NAMALWA (cell line): ENCODE measurements at regions not wholly inside any gene's neighbourhood (a gene's known extent, or its start where the extent isn't known, plus 50 kb on each side); places are given as distances from the start of the nearest gene placed in this dataset.
"Not testable (repeated sequence)": the region's sequence is repeated elsewhere in the genome, so short reads cannot be mapped to it uniquely, and the experiment has no call there.

ENCODE experiments used
- DNase-seq: peaks from one replicate; pipeline ENCODE4 v3.0.0-alpha.2; 2015; ENCODE audit warnings: low spot score

GRCh38 chr9:100714372-100715099 lies 136.7 kb downstream of the CAVIN4 start:
- DNase-seq, result peak; percentile 67

DNA sequence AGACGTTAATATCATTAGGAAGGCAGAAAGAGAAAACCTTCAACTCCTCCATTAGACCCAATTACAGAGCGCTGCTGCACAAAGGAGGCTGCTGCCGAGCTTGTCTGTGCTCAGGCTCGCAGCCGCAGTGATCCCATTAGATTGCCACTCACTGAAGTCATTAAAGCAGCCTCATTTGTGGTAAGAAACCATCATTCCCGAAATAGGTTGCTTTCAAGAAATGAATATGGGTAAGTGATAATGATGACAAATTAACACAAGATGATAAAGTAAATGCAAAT lies 137.2 kb downstream of the CAVIN4 start:
- DNase-seq, result no peak

GRCh38 chr9:100718717-100719116 lies 140.8 kb downstream of the CAVIN4 start:
- no peak for DNase-seq

DNA sequence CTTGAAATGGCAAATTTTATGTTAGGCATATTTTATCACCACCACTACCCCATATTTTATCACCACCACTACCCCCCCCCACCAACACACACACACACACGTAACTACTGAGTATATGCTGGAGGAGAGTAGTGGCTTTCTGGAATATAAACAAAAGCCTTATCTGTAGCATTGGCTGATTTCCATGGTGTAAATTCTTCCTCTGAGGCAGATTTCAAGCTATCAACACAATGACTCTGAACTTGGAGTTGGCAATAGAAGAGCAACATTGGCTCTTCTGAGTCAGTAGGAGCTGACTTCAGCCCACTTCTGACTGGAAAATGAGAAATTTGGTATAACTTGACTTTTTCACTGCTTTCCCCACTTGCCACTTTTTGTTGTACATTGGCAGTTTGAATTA lies 143.0 kb downstream of the CAVIN4 start:
- no peak for DNase-seq

DNA sequence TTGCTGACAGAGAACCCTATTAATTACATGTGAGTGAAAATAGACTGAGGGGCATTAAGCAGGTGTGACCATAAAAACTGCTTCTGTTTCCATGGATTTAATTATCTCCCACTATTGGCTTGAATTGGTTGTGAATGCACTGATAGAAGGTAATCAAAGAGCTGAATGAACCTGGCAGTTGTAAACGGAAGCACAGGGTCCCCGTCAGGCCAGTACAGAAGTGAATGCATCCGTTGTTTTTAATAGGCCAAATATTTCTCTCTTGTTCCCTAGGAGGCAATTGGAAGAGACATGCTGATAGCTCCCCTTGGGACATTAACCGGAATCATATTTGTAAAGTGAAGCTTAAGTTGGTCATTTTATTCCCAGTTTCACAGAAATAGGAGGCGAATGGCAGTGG lies 147.0 kb downstream of the CAVIN4 start:
- no peak for DNase-seq

- no peak for DNase-seq
Measured at GRCh38 chr9:100725371-100725770, 147.5 kb downstream of the CAVIN4 start.

DNA sequence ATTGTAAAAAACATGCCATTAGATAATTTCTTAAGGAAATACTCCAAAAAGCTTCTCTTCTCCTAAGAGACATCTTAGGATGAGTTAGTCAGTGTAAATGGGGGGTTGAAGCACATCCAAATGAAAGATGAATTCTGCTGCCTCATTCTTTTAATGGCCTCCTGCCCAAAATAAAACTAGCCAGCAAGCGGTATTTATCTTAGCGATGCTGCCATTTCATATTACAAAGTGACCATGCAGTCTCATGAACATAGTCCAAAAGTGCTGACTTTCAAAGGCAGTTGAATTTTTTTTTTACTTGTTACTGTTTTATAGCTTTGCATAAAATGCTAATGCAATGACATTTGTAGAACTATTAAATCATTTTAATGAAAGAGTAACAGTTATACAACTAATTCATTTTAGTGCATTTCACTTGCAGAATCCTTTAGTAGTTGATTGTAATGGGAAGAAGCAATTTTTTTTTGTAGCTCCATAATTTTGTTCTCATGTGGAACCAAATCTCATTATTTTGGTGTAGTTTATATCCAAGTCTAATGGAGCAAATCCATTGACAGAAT lies 151.5 kb downstream of the CAVIN4 start:
- no peak for DNase-seq

- no peak for DNase-seq
Measured at GRCh38 chr9:100730086-100730485, 152.2 kb downstream of the CAVIN4 start.

DNA sequence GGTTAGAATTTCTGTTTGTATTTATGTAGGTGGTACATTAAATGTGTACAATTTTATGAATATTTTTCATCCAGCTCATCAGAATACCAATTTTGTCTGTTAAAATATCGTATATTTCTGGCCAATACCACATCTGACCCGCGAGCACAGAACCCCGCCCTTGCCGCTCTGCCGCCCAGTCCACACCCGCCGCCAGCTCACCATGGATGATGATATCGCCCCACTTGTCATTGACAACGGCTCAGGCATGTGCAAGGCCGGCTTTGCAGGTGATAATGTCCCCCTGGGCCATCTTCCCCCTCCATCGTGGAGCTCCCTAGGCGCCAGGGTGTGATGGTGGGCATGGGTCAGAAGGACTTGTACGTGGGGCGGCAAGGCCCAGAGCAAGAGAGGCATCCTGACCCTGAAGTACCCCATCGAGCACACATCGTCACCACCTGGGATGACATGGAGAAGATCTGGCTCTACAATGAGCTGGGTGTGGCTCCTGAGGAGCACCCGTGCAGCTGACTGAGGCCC lies 153.2 kb downstream of the CAVIN4 start:
- no peak for DNase-seq

DNA sequence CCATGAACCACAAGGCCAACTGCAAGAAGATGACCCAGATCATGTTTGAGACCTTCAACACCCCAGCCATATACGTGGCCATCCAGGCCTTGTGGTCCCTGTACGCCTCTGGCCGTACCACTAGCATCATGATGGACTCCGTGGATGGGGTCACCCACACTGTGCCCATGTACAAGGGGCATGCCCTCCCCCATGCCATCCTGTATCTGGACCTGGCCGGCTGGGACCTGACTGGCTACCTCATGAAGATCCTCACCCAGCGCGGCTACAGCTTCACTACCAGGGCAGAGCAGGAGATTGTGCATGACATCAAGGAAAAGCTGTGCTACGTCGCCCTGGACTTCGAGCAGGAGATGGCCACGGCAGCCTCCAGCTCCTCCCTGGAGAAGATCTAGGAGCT lies 153.7 kb downstream of the CAVIN4 start:
- no peak for DNase-seq

- DNase-seq, result no peak
Measured at GRCh38 chr9:100739208-100739607, 161.3 kb downstream of the CAVIN4 start.

- no peak for DNase-seq
Measured at GRCh38 chr9:100739666-100740065, 161.8 kb downstream of the CAVIN4 start.

DNA sequence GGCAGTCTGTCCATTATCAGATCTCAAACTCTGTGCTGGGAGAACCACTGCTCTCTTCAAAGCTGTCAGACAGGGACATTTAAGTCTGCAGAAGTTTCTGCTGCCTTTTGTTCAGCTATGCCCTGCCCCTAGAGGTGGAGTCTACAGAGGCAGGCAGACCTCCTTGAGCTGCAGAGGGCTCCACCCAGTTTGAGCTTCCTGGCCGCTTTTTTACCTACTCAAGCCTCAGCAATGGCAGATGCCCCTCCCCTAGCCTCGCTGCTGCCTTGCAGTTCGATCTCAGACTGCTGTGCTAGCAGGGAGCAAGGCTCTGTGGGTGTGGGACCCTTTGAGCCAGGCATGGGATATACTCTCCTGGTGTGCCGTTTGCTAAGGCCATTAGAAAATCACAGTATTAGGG lies 171.1 kb downstream of the CAVIN4 start:
- not testable (repeated sequence) for DNase-seq

DNA sequence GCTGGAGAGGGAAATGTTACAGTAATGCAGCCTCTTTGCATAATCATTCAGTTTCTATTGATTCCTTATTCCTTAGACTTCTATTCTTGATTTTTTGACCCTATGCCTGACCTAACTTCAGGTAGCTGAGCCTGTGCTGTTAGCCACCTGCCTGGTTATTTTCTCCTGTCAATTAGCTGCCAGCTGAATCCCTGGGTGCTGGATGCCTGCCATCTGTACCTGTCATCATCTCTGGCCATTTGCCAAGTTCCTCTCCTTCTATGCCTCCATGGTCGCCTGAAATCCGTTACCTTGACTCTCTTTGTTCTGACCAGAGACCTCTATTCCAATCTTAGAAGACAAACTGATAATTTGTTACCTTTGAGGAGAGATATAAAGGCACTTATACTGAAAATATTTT lies 178.3 kb downstream of the CAVIN4 start:
- no peak for DNase-seq

DNA sequence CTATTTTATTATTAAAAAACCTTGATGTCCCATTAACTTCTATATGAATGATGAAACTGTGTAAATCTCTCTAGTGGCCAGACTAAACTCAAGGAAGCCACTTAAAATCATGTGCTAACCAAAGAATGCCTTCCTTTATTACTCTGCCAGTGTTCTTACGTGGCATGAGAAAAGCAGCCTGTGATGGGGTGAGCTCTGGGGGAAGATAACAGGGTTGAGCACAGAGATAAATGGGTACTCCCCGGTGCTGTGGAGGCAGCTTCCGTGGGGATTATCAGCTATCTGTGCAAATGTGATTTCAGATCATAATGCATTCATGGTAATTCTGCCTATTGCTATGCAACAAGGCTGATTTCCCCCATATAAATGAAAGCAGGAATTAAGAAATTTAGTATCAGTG lies 181.3 kb downstream of the CAVIN4 start:
- no peak for DNase-seq

GRCh38 chr9:100761276-100761802 lies 183.5 kb downstream of the CAVIN4 start:
- DNase-seq, result no peak

DNA sequence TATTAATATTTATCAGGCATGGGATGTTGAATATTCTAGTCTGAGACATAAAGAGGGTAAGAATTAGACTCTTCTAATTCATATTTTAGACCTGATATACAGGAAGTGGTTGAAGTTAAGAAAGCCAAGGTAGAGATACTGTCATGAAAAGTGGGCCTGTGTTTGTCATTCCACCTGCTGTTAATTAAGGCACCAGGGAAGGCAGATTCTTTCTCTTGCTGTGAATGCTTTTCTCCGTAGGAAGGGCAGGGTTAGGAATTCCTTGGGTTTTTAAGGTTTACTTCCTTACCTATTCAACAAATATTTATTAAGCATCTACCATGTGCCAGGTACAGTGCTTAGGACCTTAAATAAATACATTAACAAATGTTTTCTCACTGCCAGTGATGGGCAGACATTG lies 196.4 kb downstream of the CAVIN4 start:
- no peak for DNase-seq

DNA sequence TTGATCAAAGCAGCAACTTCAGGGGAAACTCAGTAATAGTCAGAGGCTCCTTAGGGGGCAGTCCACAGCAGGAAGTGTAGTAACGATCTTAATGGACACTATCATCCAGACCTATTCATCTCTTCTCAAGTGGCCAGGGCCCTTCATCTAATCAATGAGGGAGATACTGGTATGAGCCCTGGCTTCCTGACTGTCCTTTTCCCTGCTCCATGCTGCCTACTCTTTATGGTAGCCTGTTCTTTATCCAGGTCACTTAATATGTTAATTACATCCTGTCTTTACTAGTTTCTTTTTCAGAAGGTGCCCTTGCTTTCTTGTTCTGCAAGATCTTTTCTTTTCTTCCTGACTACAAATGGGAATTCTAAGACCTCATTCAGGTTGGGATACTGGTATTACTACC lies 197.1 kb downstream of the CAVIN4 start:
- DNase-seq, result no peak

DNA sequence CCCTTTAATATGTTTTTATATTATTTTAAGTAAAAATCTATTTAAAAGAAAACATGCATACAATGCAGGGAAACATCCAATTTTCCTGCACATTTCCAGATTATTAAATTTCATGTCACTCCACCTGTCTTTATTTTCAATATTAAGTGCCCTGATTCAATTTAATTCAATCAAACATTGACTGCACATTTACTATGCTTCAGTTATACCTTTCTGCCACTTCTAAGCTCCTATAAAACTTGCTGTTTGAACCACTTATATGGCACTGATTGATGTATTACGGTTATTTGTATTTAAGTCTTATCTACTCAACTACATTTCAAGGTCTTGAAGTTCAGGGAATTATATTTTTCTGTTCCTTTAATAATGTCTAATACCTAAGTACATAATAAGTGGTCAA lies 198.0 kb downstream of the CAVIN4 start:
- DNase-seq, result no peak

DNA sequence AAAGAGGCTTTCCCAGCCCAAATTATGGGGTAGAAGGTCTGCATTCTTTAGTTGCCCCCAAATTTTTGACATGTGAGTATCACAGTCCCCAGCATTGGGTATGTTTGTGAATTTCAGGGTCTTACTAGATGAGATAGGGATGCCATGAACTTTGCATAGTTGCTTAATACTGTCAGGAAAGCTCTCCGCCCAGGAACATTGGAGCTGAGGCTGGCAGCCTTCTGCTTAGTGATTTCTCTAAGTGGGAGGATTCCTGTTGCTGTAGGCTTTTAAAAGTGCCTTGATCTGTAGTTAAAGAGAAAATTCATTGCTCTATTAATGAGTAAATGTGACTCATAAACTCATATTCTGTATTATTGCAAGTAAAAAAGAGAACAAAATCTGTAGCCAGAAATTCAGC lies 206.9 kb downstream of the CAVIN4 start:
- DNase-seq, result no peak

- no peak for DNase-seq
Measured at GRCh38 chr9:100785946-100786345, 208.1 kb downstream of the CAVIN4 start.

- DNase-seq, result no peak
Measured at GRCh38 chr9:100794738-100795269, 216.9 kb downstream of the CAVIN4 start.

DNA sequence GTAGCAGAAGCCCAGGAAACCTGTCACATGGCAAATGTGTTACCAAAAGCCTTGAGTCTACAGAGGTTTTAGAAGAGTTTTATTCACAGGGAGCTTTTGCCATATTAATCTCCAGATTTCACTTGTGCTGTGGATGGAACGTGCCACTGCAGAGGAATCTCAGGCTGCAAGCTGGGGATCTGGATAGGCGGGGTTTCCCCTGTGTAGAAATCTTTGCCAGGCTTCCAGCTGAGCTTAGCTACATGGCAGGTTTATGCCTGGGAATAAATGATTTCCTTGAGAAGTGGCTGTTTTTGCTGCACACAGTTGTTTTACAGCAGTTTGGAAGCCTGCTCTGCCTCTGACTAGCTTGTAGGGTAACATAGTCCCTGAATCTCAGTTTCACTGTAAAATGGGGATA lies 224.6 kb upstream of the PLPPR1 start:
- no peak for DNase-seq

GRCh38 chr9:100811643-100812042 lies 216.9 kb upstream of the PLPPR1 start:
- no peak for DNase-seq
